HG03196 (cell line): ENCODE measurements at regions not wholly inside any gene's neighbourhood (a gene's known extent, or its start where the extent isn't known, plus 50 kb on each side); places are given as distances from the start of the nearest gene placed in this dataset.

Source experiments
- ATAC-seq: cut with Tn5 transposase; IDR thresholded peaks from one replicate; pipeline ENCODE4 v1.9.1; 2021; ENCODE audit not compliant: unreplicated experiment

- no peak for ATAC-seq
Observed at GRCh38 chr11:113584371-113584770, 109.2 kb upstream of the DRD2 start.

DNA sequence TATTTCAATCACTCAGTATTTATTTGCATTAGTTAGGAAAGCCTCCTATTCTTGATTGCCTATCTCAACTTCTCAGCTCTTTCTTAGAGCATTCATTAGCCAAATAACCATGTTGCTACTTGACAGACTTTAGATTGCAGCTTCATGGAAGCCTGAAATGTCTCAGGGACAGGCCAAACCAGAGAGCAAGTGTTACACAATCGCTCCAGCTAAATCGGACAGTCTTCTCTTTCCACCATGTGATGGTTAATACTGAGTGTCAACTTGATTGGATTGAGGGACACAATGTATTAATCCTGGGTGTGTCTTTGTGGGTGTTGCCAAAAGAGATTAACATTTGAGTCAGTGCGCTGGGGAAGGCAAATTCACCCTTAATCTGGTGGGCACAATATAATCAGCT is 106.5 kb upstream of the DRD2 start:
- ATAC-seq: no peak

- ATAC-seq: no peak
Observed at GRCh38 chr11:113579292-113579940, 104.2 kb upstream of the DRD2 start.

DNA sequence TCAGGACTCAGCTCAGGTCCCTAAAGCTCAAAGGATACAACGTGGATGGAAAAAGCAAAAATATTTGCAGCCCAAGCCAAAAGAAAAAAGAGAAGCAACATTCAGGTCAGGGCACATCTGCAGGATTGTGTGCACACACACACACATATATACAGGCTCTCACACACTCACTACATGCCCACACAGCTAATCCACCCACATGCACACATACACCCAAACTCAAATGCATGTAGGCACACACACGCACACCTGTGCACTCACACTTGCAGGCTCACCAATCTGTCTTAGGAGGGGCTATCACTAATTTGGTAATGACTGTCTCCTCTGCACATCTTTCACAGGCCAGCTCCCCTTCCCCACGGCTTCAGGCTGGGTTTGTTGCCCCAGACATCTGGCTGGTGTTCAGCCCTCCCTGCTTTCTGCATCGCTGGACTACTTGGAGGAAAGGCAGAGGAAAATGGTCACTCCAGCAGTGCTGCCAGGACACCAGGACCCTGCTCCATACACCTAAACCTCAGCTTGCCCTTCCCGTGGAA is 103.6 kb upstream of the DRD2 start:
- ATAC-seq: no peak

- no peak for ATAC-seq
Observed at GRCh38 chr11:113578033-113578380, 102.8 kb upstream of the DRD2 start.

DNA sequence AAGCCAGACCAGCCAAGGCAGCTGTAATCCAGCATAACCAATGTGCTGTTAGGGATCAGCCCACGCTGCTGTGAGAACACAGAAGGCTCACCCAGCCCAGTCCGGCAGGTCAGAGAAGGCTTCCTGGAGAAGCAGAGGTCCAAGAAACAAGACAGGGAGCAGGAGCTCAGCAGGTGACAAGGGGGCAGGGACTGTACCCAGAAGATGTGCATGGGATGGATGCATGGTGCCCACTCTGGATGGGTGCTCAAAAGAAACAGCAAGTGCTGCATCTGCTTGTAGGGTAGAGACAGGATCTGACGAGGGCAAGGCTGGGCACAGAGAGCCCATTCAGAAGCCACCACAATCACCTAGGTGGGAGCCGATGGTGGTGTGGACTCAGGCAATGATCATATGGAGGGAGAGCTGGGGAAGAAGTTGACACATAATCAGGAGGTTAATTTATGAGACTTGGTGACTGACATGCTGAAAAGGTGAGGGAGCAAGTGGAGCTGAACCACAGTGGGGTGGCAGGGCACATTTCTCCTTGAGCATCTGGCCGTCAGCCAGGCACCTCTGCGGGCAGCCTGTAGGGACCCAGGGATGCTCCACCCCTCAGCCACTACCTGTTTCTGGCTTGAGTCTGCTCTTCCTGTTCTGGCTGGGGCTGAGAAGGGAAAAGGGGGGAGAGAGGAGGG is 102.3 kb upstream of the DRD2 start:
- no peak for ATAC-seq

- ATAC-seq: no peak
Observed at GRCh38 chr11:113574586-113574985, 99.4 kb upstream of the DRD2 start.

DNA sequence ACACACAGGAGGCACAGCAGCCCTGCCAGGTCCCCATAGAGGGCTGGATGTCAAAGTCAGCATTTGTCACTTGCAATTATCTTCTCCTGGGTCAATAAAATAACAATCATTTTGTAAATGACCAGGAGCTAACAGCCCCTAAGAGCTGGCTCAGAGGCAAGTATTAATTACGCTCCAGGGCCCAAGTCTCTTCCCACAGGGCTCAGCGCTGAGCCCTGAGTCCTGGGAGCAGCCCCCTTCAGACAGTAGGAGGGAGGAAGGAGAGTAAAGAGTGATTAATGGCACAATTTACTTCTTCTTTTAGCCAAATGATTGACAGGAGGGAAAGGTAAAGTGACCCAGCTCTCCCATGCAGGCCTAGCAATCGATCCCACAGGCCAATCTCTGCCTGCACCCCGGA is 99.0 kb upstream of the DRD2 start:
- no peak for ATAC-seq

DNA sequence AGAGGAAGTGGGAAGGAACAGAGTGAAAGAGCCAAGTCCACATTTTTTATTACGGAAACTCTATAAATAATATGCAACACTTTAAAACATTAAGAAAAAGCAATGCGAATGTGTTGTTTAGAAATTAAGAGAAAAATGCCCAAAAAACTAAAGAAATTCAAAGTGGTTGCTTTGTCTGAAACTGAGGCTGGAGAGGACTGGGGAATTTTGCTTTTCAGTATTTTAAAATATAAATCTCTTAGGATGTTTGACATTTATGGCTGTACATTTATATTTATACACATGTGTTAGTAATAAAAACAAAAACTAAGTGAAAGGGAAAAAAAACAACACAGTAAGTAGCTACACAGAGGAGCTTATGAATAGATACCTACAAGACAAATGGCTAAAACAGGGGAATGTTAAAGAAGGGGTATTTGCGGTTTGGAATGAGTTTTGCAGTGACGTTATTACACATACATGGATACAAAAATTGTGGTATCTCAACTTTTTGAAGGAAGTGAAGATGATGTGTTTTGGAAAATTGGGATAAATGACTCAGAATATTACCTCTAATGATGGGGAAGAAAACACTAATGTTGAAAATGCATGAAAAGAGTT is 97.0 kb upstream of the DRD2 start:
- ATAC-seq: no peak

DNA sequence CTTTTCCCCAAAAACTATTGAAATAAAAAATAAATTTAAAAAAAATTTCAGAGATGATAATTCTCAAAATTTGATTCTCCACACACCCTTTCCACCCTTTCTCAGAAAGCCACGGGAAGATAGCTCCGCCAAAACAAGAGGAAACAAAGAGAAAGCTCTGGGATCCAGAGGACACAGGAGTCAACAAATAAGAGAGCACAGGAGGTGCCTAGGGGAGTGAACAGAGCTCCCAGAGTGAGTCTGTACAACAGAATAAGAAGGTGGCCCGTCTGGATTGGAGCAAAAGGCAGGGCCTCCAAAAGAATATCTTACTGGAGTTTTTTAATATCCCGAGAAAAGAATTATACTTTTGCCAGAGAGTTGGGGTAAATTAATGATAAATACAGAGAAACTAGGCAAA is 96.3 kb upstream of the DRD2 start:
- no peak for ATAC-seq

DNA sequence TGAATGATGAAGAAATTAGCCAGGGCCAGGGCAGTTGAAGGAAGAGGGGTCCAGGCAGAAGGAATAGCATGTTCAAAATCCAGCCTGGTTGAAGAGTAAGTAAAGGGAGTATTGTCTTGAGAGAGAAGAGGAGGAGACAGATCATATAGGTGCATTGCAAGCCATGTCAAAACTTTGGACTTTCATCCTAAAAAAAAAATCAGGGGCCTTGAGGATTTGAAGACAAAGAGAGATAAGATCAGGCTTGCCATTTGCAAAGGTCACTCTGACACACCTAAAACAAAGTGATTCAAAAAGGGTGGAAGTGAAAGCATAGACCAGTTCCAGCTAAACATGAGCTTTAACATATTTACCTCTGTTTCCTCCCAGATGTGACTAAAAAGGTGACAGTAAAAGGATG is 95.7 kb upstream of the DRD2 start:
- no peak for ATAC-seq

DNA sequence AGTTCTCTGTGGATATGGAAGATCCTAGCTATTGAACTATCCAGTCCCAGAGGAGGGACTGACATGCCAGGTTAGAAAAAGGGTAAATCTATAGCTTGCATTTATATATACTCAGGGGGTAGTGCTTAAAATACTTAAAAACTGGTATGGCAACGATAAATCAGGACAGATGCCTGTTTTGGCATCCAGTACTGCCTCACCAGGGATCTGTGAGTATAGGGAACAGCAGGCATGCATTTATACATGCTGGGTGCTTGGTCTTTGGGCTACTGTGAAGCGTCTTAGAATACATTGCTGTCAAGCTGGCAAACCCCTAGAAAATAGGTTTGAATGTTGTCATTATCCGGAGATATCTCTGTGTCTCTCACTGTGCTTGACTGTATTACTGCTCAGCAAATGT is 94.2 kb upstream of the DRD2 start:
- no peak for ATAC-seq

DNA sequence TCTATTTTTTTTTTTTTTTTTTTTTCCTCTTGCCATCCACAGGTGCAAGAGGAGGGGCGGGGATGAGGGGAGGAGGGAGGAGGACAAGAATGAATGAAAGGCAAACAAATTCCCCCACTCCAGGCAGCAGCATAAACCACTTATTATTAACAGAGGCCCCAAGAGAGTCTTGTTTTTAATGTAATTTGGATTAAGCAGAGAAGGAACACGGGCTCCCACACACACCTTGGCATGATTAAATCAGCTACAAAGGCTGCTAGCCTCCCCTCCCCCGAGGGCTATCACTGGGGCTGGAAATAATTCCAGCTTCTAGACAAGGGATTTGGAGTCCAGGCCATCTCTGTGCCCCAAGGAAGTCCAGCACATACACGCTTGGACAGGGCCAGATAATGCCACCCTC is 93.4 kb upstream of the DRD2 start:
- ATAC-seq: no peak

GRCh38 chr11:113567867-113568544 is 92.8 kb upstream of the DRD2 start:
- no peak for ATAC-seq

DNA sequence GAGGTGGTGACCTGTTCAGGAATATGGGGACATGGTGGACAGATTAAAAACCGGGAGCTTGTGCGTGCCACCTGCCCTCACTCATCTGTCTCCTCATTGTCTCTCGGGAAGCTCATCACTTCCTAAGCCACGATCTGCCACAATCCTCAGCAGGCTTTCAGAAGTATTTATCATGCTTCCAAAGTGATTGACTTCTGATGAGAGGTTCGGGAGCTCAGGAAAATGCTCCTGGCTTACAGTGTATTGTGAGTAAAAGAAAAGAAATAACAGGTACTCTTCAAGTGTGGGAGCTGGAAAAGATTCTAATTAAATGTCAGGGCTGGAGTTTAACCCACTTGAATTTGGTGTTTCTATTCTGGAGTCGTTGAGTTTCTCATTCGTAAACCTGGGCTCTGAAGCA is 91.9 kb upstream of the DRD2 start:
- ATAC-seq: no peak

- ATAC-seq: no peak
Observed at GRCh38 chr11:113564527-113565130, 89.4 kb upstream of the DRD2 start.

GRCh38 chr11:113563766-113564526 is 88.7 kb upstream of the DRD2 start:
- no peak for ATAC-seq

DNA sequence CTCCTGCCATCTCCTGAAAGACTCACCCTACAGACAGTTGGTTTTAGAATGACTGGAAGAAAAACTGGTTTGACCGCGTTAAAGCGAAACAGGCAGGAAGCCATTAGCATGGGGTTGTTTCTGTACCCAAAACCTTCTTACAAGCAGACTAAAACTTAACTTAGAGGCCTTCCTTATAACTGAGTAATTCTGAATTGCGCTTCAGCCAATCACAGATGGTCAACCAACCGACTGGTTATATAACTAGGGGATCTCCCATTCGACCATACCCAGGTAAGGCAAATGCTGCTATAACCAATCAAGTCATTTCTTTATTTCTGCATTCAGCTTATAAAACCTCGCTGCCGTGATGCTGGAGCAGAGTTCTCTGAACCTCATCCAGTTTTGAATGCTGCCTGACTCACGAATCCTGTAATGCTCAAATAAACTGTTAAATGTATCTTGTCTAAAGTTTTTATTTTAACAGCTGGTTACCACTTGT is 87.8 kb upstream of the DRD2 start:
- ATAC-seq: no peak

- ATAC-seq: no peak
Observed at GRCh38 chr11:113562576-113562975, 87.4 kb upstream of the DRD2 start.

GRCh38 chr11:113557926-113558325 is 82.7 kb upstream of the DRD2 start:
- ATAC-seq: no peak

DNA sequence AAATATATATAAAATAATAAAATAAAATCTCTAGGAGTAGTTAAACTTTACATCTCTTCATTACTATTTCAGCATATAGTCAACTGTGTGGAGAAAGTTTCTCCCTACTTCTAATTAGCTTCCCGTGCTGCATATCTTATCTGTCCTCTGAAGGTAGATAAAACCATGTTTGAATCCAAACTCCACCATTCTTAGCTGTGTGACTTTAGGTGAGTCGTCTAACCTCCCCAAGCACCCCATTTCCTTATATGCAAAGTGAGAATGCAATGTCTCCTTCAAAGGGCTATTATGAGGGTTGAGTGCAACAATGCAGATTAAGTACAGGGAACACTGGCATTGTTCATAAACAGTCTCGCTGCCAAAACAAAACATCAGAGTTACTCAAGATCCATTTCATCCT is 80.8 kb upstream of the DRD2 start:
- ATAC-seq: no peak
